GM13976 (cell line): ENCODE measurements at regions not wholly inside any gene's neighbourhood (a gene's known extent, or its start where the extent isn't known, plus 50 kb on each side); places are given as distances from the start of the nearest gene placed in this dataset.
A peak's percentile ranks its signal among the peaks of the same experiment; 100 is the strongest.
"Not testable (repeated sequence)": the region's sequence is repeated elsewhere in the genome, so short reads cannot be mapped to it uniquely, and the experiment has no call there.

ENCODE experiments used
- DNase-seq: peaks from one replicate; pipeline ENCODE4 v3.0.0; 2012; ENCODE audit warnings: low spot score
- CTCF ChIP-seq: IDR thresholded peaks from 2 replicates; pipeline ENCODE4 v1.5.1; 2012; ENCODE audit warnings: borderline replicate concordance, mild to moderate bottlenecking; ENCODE audit not compliant: insufficient read depth; ENCODE audit errors: extremely low read depth, missing control alignments, control extremely low read depth
- in situ Hi-C: fragments of 300-500 bp; cut with MboI; formaldehyde crosslinking; loops from one replicate; pipeline ENCODE4 v1.12.0; 2022; ENCODE audit warnings: low sequenced_read_pairs, mixed read lengths, inconsistent platforms; ENCODE audit not compliant: unreplicated experiment

DNA sequence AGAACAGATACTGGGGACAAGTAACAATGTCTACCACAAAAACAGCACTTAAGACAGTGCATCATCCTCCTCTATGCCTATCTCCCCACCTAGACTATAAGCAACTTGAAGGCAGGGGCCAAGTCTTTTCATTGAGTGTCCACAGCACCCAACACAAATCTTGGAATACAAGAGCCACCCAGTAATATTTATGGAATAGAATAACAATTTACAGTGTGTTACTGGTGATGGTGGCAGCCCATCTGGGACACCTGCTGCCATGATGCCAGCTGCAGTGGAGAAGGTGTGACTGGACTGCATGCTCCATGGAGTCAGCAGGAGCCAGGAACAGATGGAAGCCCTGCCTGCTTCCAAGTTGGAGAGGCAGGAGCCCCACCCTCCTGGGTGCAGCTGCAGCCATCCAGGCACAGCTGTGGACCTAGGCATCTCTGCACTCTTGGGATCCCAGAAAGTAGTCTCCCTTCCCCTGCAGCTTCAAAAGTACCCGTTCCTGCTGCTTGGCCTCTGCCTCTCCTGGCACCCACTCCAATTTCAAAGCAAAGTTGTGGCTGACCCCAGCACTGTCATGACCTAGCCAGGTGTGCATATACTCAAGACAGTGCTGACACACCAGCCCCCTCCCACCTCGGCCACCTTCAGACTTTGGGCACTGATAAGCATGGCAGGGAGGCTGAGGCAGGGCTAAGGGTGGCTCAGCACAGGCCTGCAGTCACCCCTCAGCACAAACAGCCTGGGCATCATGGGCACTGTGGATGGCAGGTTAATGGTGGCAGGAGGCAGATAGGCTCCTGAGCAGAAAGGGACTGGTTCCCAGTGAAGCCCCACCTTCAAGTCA, 94.5 kb downstream of the TPRA1 start:
- in situ Hi-C loops = no loop called here
- DNase-seq = no peak
- no peak for TF ChIP-seq CTCF

DNA sequence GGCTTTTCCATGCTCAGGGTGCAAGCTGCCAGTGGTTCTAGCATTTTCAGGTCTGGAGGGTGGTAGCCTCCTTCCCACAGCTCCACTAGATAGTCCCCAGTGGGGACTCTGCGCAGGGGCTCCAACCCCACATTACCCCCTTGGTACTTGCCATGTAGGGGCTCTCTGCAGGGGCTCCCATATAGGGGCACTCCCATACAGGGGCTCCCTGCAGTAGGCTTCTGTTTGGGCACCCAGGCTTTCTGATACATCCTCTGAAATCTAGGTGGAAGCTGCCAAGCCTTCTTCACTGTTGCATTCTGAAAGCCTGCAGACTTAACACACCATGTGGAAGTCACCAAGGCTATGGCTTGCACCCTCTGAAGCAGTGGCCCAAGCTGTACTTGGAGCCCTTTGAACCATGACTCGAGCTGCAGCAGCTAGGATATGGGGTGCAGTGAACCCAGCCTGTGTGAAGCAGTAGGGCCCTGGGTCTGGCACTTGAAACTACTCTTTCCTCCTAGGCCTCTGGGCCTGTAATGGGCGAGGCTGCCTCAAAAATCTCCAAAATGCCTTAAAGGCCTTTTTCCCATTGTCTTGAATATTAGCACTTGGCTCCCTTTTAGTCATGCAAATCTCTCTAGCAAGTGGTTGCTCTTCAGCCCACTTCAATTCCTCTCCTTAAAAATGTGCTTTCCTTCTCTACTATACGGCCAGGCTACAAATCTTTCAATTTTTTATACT, 96.4 kb downstream of the TPRA1 start:
- no peak for TF ChIP-seq CTCF
- in situ Hi-C loops = no loop called here
- no peak for DNase-seq

GRCh38 chr3:127492426-127492825, 98.1 kb downstream of the TPRA1 start:
- no peak for DNase-seq
- in situ Hi-C loops = no loop called here
- TF ChIP-seq CTCF = no peak

GRCh38 chr3:127491909-127492308, 98.6 kb downstream of the TPRA1 start:
- peak; percentile 9 for DNase-seq
- no peak for TF ChIP-seq CTCF
- in situ Hi-C loops = no loop called here

DNA sequence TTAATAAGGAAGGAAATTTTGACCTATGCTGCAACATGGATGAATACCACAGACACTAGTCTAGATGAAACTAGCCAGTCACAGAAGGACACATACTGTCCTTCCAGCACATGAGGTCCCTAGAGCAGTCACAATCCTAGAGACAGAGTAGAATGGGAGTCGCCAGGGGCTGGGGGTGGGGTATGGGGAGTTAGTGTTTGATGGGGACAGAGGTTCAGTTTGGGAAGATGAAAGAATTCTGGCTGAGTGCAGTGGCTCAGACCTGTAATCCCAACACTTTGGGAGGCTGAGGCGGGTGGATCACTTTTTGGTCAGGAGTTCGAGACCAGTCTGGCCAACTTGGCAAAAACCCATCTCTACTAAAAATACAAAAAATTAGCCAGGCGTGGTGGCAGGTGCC, 99.2 kb downstream of the TPRA1 start:
- DNase-seq = no peak
- no peak for TF ChIP-seq CTCF
- in situ Hi-C loops = no loop called here

- in situ Hi-C loops, DNase-seq: not testable (repeated sequence)
Observed at GRCh38 chr3:127491024-127491305, 99.6 kb downstream of the TPRA1 start.

GRCh38 chr3:127490271-127491023, 100.1 kb downstream of the TPRA1 start:
- DNase-seq = no peak
- TF ChIP-seq CTCF = no peak
- in situ Hi-C loops = no loop called here
